Naive B cell (primary cell): ENCODE measurements at regions not wholly inside any gene's neighbourhood (a gene's known extent, or its start where the extent isn't known, plus 50 kb on each side); places are given as distances from the start of the nearest gene placed in this dataset.
"Not testable (repeated sequence)": the region's sequence is repeated elsewhere in the genome, so short reads cannot be mapped to it uniquely, and the experiment has no call there.

Experiments used
- ATAC-seq, 2 donors: fragments of 150-1000 bp; cut with Tn5 transposase; 2 replicates each; pipeline ENCODE4 v1.10.0; 2021; ENCODE audit warnings: low read depth in 2 of 2, mild to moderate bottlenecking in 2 of 2, moderate library complexity in 2 of 2
- DNase-seq: peaks from one replicate; pipeline ENCODE4 v3.0.0; 2022
- H3K27ac Mint-ChIP-seq, 6 donors: one replicate each; pipeline ENCODE4 v1.8.0; 2020 to 2022; ENCODE audit warnings: mild to moderate bottlenecking in 6 of 6, mixed read lengths in 6 of 6, moderate library complexity in 5 of 6, inconsistent platforms in 2 of 6
- H3K27me3 Mint-ChIP-seq, 3 donors: one replicate each; pipeline ENCODE4 v1.8.0; 2021 to 2022; ENCODE audit warnings: mixed read lengths in 3 of 3, mild to moderate bottlenecking in 1 of 3
- H3K36me3 Mint-ChIP-seq, 2 donors: one replicate each; pipeline ENCODE4 v1.8.0; 2020 to 2022; ENCODE audit warnings: mixed read lengths in 2 of 2, inconsistent platforms in 1 of 2, mild to moderate bottlenecking in 1 of 2
- H3K4me1 Mint-ChIP-seq, 3 donors: one replicate each; pipeline ENCODE4 v1.8.0; 2020 to 2022; ENCODE audit warnings: mixed read lengths in 3 of 3, inconsistent platforms in 1 of 3, mild to moderate bottlenecking in 1 of 3, moderate library complexity in 1 of 3
- H3K4me3 Mint-ChIP-seq, 8 donors: one replicate each; pipeline ENCODE4 v1.8.0; 2020 to 2022; ENCODE audit warnings: mild to moderate bottlenecking in 8 of 8, mixed read lengths in 8 of 8, moderate library complexity in 8 of 8, inconsistent platforms in 2 of 8
- H3K9me3 Mint-ChIP-seq, 7 donors: one replicate each; pipeline ENCODE4 v1.8.0; 2020 to 2022; ENCODE audit warnings: mixed read lengths in 7 of 7, mild to moderate bottlenecking in 5 of 7, inconsistent platforms in 2 of 7, moderate library complexity in 1 of 7

DNA sequence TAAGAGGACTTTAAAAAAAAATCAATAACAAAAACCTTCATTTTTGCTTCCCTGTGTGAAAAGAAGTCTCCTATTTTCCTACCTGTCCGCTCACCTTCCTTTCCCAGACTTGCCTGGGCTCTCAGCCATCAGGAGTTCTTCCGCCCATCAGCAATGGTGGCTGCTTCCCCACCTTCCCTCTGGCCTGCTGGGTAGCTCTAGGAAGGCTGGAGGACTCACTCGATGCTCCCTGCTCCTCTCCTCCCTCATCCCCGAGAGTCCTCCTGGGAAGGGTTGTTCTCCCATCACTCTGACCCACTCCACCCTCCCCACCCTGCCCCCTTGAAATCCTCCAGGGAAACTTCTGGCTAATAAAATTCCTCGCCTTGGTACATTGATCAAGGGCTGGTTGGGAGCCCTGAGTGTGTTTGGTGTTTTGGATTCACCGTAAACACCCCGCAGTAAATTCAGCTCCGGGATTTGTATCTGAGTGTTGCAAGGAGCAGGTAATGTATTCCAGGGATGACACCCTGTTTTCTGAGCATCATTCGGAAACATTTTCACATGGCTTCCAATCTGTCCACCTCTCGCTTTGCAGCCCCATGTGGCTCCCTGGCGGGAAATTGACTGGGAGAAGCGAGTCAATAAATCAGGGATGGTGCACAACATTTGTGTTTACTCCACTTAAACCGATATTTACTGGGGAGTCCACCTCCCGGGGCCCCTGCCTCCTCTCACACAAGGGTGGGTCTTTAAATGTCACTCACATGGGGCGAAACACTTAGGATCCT, 126.4 kb upstream of the SDK1 start:
- Mint-ChIP-seq H3K9me3 (peaks cover 0 to 5% (median 0%) of the 10 kb centered on the region in 7 donors), H3K4me3 (no peak overlapping the region), H3K27me3 (peaks cover 11 to 31% (median 15%) of the 10 kb centered on the region in 3 donors), H3K27ac (no peak overlapping the region), H3K4me1 (no peaks in the 10 kb centered on the region), H3K36me3 (peaks cover 0 to 6% of the 10 kb centered on the region in 2 donors)
- DNase-seq (no peak), ATAC-seq (no peak)

DNA sequence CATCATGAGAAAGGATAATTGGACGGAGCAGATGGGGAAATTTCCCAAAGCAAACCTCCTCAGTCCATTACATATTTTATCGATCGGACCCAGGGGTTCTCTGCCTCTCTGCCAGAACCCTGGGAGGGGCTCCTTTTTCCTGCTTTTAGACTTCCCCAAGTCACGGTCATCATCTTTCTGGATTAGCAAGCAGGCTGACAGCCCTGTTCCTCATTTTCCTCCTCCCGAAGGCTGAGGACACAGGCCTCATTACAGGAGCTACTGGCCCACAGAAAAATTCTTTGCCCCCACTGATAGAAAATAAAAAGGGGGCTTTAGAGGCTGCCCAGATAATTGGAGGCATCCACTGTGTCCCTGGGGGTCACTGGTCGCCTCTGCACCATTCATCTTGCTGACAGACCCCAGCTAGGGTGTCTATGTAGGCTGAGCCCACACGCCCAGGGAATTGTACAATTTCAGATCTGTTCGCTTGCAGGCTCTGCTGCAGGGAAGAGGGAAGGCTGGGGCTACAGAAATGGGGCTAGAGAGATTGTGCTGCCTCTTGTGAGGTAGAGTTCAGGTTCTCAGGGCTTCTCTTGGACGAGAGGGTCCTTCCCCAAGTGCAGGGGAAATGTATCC, 125.7 kb upstream of the SDK1 start:
- DNase-seq (no peak), ATAC-seq (no peak)
- Mint-ChIP-seq H3K9me3 (peaks cover 0 to 5% (median 0%) of the 10 kb centered on the region in 7 donors), H3K27me3 (peaks cover 11 to 26% (median 13%) of the 10 kb centered on the region in 3 donors), H3K4me1 (no peaks in the 10 kb centered on the region), H3K4me3 (peak overlapping the region in 1 of 8 donors; percentile 59), H3K27ac (peak overlapping the region in 2 of 6 donors; percentile 30 to 58), H3K36me3 (peaks cover 0 to 6% of the 10 kb centered on the region in 2 donors)

DNA sequence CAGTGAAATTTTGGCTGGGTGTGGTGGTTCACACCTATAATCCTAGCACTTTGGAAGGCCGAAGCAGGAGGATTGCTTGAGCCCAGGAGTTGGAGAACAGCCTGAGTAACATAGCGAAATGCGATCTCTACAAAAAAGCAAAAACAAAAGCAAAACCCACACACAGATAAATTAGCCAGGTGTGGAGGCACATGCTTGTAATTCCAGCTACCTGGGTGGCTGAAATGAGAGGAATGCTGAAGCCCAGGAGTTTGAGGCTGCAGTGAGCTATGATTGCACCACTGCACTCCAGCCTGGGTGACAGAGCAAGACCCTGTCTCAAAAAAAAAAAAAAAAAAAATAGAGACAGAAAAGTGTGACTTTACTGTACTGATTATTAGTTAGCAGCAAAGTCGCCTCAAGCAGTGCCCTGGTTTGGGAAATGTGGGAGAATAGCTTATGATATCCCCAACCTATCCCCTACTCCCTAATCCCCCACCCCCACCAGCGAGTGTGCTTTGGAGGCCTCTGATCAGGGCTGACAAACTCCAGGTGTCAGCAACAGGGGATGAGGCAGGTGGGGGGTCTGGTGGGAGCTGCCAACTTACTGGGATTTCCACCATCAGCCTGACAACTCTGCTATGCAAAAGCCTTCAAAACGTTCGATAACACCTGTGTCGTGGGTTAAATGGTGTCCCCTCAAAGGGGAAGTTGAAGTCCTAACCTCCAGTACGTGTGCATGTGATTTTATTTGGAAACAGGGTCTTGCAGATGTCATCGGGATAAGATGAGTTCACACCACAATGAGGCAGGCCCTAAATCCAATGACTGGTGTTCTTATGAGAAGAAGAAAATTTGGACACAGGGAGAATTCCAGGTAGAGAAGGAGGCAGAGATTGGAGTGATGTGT, 124.7 kb upstream of the SDK1 start:
- H3K4me1 Mint-ChIP-seq, result no peaks in the 10 kb centered on the region
- peaks cover 0 to 6% of the 10 kb centered on the region in 2 donors for H3K36me3 Mint-ChIP-seq
- H3K27ac Mint-ChIP-seq, result no peak overlapping the region
- no peak for ATAC-seq
- H3K9me3 Mint-ChIP-seq, result peaks cover 0 to 5% (median 0%) of the 10 kb centered on the region in 7 donors
- no peak overlapping the region for H3K4me3 Mint-ChIP-seq
- peaks cover 10 to 23% (median 11%) of the 10 kb centered on the region in 3 donors for H3K27me3 Mint-ChIP-seq
- DNase-seq, result no peak

DNA sequence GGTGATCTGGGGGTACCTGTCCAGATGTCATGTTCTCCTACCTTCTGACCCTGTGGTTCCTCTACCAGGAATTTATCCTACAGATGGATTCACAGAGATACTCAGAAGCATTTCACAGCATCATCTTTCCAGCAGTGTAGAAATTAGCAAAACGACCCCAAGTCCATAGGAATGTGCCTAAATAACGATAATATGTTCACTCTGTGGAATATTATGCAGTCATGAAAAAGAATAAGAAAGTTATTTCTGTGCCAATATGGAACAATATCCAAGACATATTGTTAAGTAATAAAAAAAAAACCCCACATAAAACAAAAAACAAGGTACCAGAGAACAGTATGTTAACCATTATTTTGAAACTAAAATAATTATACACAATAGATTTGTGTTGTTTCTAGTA, 123.8 kb upstream of the SDK1 start:
- no peak overlapping the region for H3K27ac Mint-ChIP-seq
- H3K36me3 Mint-ChIP-seq, result no peaks in the 10 kb centered on the region
- H3K4me3 Mint-ChIP-seq, result no peak overlapping the region
- ATAC-seq (no peak), DNase-seq (no peak)
- H3K9me3 Mint-ChIP-seq, result peaks cover 0 to 5% (median 0%) of the 10 kb centered on the region in 7 donors
- peaks cover 4 to 16% (median 11%) of the 10 kb centered on the region in 3 donors for H3K27me3 Mint-ChIP-seq
- no peaks in the 10 kb centered on the region for H3K4me1 Mint-ChIP-seq

DNA sequence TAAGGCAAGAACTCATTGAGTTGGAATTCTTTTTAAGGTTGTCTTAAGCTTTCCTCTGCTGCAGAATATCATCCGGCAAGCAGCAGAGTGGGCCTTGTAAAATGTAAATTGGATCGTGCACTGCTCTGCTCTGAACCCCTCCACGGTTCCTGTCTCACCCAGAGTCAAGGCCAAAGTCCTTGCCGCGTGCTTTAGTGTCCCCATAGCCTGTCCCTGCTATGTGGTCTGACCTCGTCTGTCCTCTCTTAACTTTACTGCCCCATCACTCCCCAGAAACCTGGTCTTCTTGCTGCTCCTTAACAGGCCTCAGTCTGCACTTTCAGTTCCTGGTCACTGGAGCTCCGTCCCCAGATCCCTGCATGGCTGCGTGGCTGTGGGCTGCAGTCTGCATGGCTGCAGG, 121.6 kb upstream of the SDK1 start:
- Mint-ChIP-seq H3K4me3 (no peak overlapping the region), H3K36me3 (no peaks in the 10 kb centered on the region), H3K4me1 (no peaks in the 10 kb centered on the region), H3K27me3 (peaks cover 4 to 10% (median 4%) of the 10 kb centered on the region in 3 donors), H3K9me3 (peaks cover 0 to 5% (median 0%) of the 10 kb centered on the region in 7 donors), H3K27ac (no peak overlapping the region)
- no peak for DNase-seq
- ATAC-seq, result no peak

DNA sequence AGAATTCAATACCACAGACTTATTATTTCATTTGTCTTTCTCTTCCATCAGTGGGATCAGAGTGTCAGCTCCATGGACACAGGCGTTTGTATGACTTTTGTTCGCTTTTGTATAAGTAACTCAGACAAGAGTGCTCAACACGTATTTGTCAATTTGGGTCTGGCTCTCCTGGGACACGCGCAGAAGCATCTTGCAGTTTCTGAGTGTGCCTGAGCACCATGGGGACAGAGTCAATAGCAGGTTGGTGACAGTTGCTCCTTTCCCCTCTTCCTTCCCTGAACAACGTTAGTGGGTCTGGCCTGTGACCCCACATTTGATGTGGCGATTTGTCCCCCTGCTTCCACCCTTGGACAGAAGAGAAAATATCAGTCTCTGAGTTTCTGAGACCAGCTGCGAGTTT, 120.4 kb upstream of the SDK1 start:
- ATAC-seq (no peak), DNase-seq (no peak)
- Mint-ChIP-seq H3K27me3 (peaks cover 0 to 7% (median 4%) of the 10 kb centered on the region in 3 donors), H3K4me3 (no peak overlapping the region), H3K36me3 (no peaks in the 10 kb centered on the region), H3K9me3 (peaks cover 0 to 5% (median 0%) of the 10 kb centered on the region in 7 donors), H3K4me1 (no peaks in the 10 kb centered on the region), H3K27ac (no peak overlapping the region)

DNA sequence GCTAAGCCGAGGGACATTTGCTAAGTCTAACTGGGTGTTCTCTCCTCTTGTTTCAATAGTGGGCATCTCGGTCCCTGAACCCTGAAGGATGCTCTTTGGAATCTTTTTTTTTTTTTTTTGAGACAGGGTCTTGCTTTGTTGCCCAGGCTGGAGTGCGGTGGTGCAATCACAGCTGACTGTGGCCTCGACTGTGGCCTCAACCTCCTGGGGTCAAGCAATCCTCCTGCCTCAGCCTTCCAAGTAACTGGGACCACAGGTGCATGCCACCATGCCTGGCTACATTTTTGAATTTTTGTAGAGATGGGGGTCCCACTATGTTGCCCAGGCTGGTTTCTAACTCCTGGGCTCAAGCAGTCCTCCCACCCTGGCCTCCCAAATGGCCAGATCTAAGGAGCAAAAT, 119.0 kb upstream of the SDK1 start:
- H3K4me1 Mint-ChIP-seq, result not testable (repeated sequence)

DNA sequence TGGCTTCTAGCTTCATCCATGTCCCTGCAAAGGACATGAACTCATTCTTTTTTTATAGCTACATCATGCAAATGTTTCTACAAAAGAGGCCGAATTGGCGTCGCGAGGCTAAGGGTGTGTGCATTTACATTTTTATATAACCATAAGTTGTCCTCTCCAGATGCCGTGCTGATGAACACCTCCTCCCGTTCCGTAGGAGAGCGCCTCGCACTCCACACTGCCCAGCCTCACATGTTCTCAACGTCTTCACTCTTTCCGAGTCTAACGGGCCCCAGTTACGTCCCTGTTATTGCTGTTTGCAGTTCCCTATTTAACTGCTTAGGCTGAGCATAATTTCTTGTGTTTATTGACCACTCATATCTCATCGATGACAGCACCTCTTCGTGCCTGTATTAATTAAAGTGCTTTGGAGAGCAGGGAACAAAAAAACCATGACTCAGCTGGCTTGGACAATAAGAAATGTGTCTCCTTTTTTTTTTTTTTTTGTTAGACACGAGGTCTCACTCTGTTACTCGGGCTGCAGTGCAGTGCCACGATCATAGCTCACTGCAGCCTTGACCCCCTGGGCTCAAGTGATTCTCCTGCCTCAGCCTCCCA, 113.5 kb upstream of the SDK1 start:
- no peak overlapping the region for H3K4me3 Mint-ChIP-seq
- H3K27ac Mint-ChIP-seq, result peak overlapping the region in 1 of 6 donors; percentile 38

More for the DNA sequence above, 119.0 kb upstream of the SDK1 start:
- DNase-seq, H3K27me3 Mint-ChIP-seq, ATAC-seq, H3K9me3 Mint-ChIP-seq, H3K36me3 Mint-ChIP-seq, H3K4me3 Mint-ChIP-seq, H3K27ac Mint-ChIP-seq: not testable (repeated sequence)

DNA sequence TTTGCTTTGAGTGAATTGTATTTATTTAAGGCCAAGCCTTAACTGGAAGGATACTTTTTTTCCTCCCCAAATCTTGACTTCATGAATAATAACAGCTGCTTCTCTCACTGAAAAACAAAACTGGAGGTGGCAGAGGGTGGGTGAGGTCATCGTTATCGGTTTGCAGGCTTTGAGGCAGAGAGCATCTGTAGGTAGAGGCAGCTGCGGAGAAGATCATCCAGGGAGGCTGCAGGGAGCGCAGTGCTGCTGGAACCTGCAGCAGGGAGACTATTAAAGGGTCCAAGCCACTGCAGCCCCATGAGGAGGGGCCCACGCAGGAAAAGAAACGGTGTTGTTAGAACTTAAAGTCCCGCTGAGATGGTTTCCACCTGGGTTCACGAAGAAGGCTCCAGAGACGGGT, 112.1 kb upstream of the SDK1 start:
- DNase-seq, result no peak
- no peaks in the 10 kb centered on the region for H3K9me3 Mint-ChIP-seq

More for the DNA sequence above, 113.5 kb upstream of the SDK1 start:
- no peak for ATAC-seq
- peaks cover 0 to 1% (median 0%) of the 10 kb centered on the region in 7 donors for H3K9me3 Mint-ChIP-seq
- H3K36me3 Mint-ChIP-seq, result no peaks in the 10 kb centered on the region
- H3K27me3 Mint-ChIP-seq, result peaks cover 3 to 20% (median 8%) of the 10 kb centered on the region in 3 donors
- H3K4me1 Mint-ChIP-seq, result peaks cover 0 to 8% (median 0%) of the 10 kb centered on the region in 3 donors
- no peak for DNase-seq

DNA sequence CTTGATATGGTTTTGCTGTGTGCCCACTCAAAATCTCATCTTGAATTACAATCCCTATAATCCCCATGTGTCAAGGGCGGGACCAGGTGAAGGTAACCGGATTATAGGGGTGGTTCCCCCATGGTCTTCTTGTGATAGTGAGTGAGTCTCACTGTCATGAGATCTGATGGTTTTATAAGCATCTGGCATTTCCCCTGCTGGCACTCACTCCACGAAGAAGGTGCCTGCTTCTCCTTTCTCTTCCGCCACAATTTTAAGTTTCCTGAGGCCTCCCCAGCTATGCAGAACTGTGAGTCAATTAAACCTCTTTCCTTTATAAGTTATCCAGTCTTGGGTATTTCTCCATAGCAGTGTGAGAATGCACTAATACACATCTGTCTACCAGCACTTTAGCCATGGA, 109.5 kb upstream of the SDK1 start:
- DNase-seq, result no peak
- no peak overlapping the region for H3K27ac Mint-ChIP-seq
- H3K4me3 Mint-ChIP-seq, result no peak overlapping the region
- peaks cover 0 to 8% (median 0%) of the 10 kb centered on the region in 3 donors for H3K4me1 Mint-ChIP-seq
- H3K9me3 Mint-ChIP-seq, result peaks cover 0 to 4% (median 0%) of the 10 kb centered on the region in 7 donors
- ATAC-seq, result peak in 1 of 2 donors; percentile 32
- H3K36me3 Mint-ChIP-seq, result no peaks in the 10 kb centered on the region
- H3K27me3 Mint-ChIP-seq, result peaks cover 3 to 19% (median 8%) of the 10 kb centered on the region in 3 donors

More for the DNA sequence above, 112.1 kb upstream of the SDK1 start:
- no peak overlapping the region for H3K4me3 Mint-ChIP-seq
- no peak for ATAC-seq
- no peaks in the 10 kb centered on the region for H3K36me3 Mint-ChIP-seq
- H3K4me1 Mint-ChIP-seq, result peaks cover 0 to 8% (median 0%) of the 10 kb centered on the region in 3 donors
- peaks cover 3 to 19% (median 8%) of the 10 kb centered on the region in 3 donors for H3K27me3 Mint-ChIP-seq
- H3K27ac Mint-ChIP-seq, result no peak overlapping the region

DNA sequence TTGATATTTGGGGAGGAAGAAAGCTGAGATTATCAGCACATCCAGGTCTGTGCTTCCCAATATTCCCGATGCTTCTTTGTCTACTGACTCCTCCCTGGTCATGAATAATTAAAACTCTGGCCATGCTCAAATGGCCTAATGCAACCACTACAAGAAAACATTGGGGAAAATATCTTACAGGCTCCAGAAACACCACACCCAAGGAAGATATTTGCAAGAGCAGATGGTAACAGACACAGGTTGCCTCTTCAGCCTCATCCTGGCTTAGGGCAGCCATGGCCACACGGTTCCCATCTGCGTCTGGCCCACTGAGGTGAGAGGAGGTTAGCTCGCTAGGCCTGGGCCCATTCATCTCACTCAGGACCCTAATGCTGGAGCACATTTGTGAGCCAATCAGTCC, 108.4 kb upstream of the SDK1 start:
- H3K27me3 Mint-ChIP-seq, result peaks cover 3 to 13% (median 13%) of the 10 kb centered on the region in 3 donors
- peaks cover 0 to 4% (median 0%) of the 10 kb centered on the region in 7 donors for H3K9me3 Mint-ChIP-seq
- no peak overlapping the region for H3K4me3 Mint-ChIP-seq
- ATAC-seq (no peak), DNase-seq (no peak)
- no peak overlapping the region for H3K27ac Mint-ChIP-seq
- no peaks in the 10 kb centered on the region for H3K36me3 Mint-ChIP-seq
- H3K4me1 Mint-ChIP-seq, result peaks cover 0 to 8% (median 5%) of the 10 kb centered on the region in 3 donors

DNA sequence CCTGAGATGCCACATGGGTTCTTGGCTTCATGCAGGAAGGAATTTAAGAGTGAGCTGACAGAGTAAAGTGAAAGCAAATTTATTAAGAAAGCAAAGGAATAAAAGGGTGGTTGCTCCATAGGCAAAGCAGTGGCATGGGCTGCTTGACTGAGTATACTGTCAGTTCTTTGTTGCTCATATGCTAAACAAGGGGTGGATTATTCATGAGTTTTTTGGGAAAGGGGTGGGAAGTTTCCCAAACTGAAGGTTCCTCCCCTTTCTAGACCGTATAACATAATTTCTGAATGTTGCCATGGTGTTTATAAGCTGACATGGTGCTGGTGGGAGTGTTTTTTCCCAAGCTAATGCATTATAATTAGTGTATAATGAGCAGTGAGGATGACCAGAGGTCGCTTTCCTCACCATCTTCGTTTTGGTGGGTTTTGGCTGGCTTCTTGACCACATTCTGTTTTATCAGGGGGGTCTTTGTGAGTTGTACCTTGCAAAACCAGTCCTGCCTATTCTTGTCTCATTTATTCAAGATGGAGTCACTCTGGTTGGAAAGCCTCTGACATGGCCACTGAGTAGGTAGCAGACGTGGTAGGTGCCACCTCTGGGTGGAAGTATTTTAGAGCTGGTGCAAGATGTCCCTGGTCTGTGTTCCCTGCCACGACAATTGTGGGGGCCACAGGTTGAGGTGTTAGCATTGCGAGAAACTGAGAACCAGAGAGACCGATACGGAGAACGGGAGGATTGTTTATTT, 107.5 kb upstream of the SDK1 start:
- Mint-ChIP-seq H3K9me3 (peaks cover 0 to 4% (median 0%) of the 10 kb centered on the region in 7 donors), H3K27ac (no peak overlapping the region), H3K4me1 (peaks cover 0 to 8% (median 5%) of the 10 kb centered on the region in 3 donors), H3K27me3 (peaks cover 3 to 13% (median 13%) of the 10 kb centered on the region in 3 donors), H3K36me3 (no peaks in the 10 kb centered on the region), H3K4me3 (no peak overlapping the region)
- DNase-seq, result no peak
- no peak for ATAC-seq
